Prostate gland (tissue), 2 donors: ENCODE measurements at regions not wholly inside any gene's neighbourhood (a gene's known extent, or its start where the extent isn't known, plus 50 kb on each side); places are given as distances from the start of the nearest gene placed in this dataset.
"Not testable (repeated sequence)": the region's sequence is repeated elsewhere in the genome, so short reads cannot be mapped to it uniquely, and the experiment has no call there.

ENCODE experiments used
- DNase-seq: peaks from one replicate; pipeline ENCODE4 v3.0.0-alpha.2; 2019; ENCODE audit warnings: low spot score
- H3K27ac ChIP-seq, 2 donors: fragments of 200-600 bp; sonication (generic); 2 replicates each; pipeline ENCODE4 v1.5.1; 2017 to 2019
- H3K27me3 ChIP-seq: fragments of 200-600 bp; sonication (generic); replicated peaks from 2 replicates; pipeline ENCODE4 v1.5.1; 2019; ENCODE audit not compliant: insufficient read depth
- H3K36me3 ChIP-seq, 2 donors: fragments of 200-600 bp; sonication (generic); 1 replicate in 1 of 2; 2 replicates in 1 of 2; pipeline versions ENCODE4 v1.5.1 to v1.8.1; 2017 to 2019
- H3K4me1 ChIP-seq: fragments of 200-600 bp; sonication (generic); replicated peaks from 2 replicates; pipeline ENCODE4 v1.5.1; 2019
- H3K4me3 ChIP-seq, 2 donors: fragments of 200-600 bp; sonication (generic); 2 replicates each; pipeline ENCODE4 v1.5.1; 2017 to 2019
- H3K9me3 ChIP-seq: fragments of 200-600 bp; sonication (generic); 2 replicates; pipeline ENCODE4 v1.5.1; 2017
- CTCF ChIP-seq, 4 experiments: fragments of 200-600 bp in 2 of 4; fragments of 450-650 bp in 2 of 4; sonication (generic) in 2 of 4; IDR thresholded peaks; 1 replicate in 3 of 4; 2 replicates in 1 of 4; pipeline ENCODE4 v1.5.1; 2016 to 2019; ENCODE audit warnings: antibody characterized with exemption in 4 of 4, mild to moderate bottlenecking in 2 of 4, moderate library complexity in 2 of 4
- POLR2A ChIP-seq: fragments of 450-650 bp; IDR thresholded peaks from one replicate; pipeline ENCODE4 v1.6.1; 2016; ENCODE audit warnings: antibody characterized with exemption, mild to moderate bottlenecking
- POLR2AphosphoS5 ChIP-seq: sonication (generic); formaldehyde crosslinking; IDR thresholded peaks from one replicate; pipeline ENCODE4 v1.6.1; 2017; ENCODE audit warnings: antibody characterized with exemption
- WGBS: methylation state at CpG from one replicate; pipeline ENCODE4 v1.1.5; 2018; 5-methylcytosine and 5-hydroxymethylcytosine counted together
- intact Hi-C: fragments of 100-400 bp; cut with DNase I; formaldehyde crosslinking; loops from one replicate; pipeline ENCODE4 v1.14.2; 2022

- Histone ChIP-seq H3K4me3 (no peak overlapping the region), H3K4me1 (no peaks in the 10 kb centered on the region), H3K27me3 (no peaks in the 10 kb centered on the region), H3K27ac (no peak overlapping the region), H3K36me3 (no peaks in the 10 kb centered on the region), H3K9me3 (no peaks in the 10 kb centered on the region)
- intact Hi-C loops = no loop called here
- no peak for TF ChIP-seq CTCF (IDR thresholded peaks at IDR 0.05)
- TF ChIP-seq POLR2AphosphoS5 = no peak
- no peak for TF ChIP-seq POLR2A
- no peak for DNase-seq
- WGBS = 95% methylated on average over 3 of the region's 3 CpGs
Measured at GRCh38 chr12:131404705-131405104, 306.2 kb upstream of the SFSWAP start.

- no peak overlapping the region for H3K4me3 ChIP-seq
- H3K36me3 ChIP-seq = no peaks in the 10 kb centered on the region
- no peaks in the 10 kb centered on the region for H3K27me3 ChIP-seq
- H3K27ac ChIP-seq = no peak overlapping the region
- intact Hi-C loops = no loop called here
- H3K9me3 ChIP-seq = no peaks in the 10 kb centered on the region
- no peaks in the 10 kb centered on the region for H3K4me1 ChIP-seq
- DNase-seq = no peak
- no peak for TF ChIP-seq POLR2AphosphoS5
- WGBS = 68% methylated on average over 15 of the region's 15 CpGs
Measured at GRCh38 chr12:131407221-131408035, 303.5 kb upstream of the SFSWAP start.

GRCh38 chr12:131408036-131408365 lies 302.9 kb upstream of the SFSWAP start:
- TF ChIP-seq POLR2A (no peak), POLR2AphosphoS5 (no peak), CTCF (IDR thresholded peaks at IDR 0.05) (no peak)
- Histone ChIP-seq H3K27ac (no peak overlapping the region), H3K4me1 (no peaks in the 10 kb centered on the region), H3K9me3 (no peaks in the 10 kb centered on the region), H3K36me3 (no peaks in the 10 kb centered on the region), H3K4me3 (no peak overlapping the region), H3K27me3 (no peaks in the 10 kb centered on the region)
- WGBS = 91% methylated on average over 6 of the region's 6 CpGs
- intact Hi-C loops = no loop called here
- DNase-seq = no peak

- Histone ChIP-seq H3K9me3 (no peaks in the 10 kb centered on the region), H3K27me3 (no peaks in the 10 kb centered on the region), H3K4me1 (no peaks in the 10 kb centered on the region), H3K36me3 (no peaks in the 10 kb centered on the region), H3K4me3 (no peak overlapping the region), H3K27ac (no peak overlapping the region)
- intact Hi-C loops = no loop called here
- TF ChIP-seq POLR2A (no peak), POLR2AphosphoS5 (no peak), CTCF (IDR thresholded peaks at IDR 0.05) (no peak)
- no peak for DNase-seq
- 72% methylated on average over 5 of the region's 5 CpGs for WGBS
Measured at GRCh38 chr12:131408484-131408883, 302.4 kb upstream of the SFSWAP start.

GRCh38 chr12:131409211-131409610 lies 301.7 kb upstream of the SFSWAP start:
- TF ChIP-seq POLR2A (no peak), CTCF (IDR thresholded peaks at IDR 0.05) (no peak), POLR2AphosphoS5 (no peak)
- Histone ChIP-seq H3K4me3 (no peak overlapping the region), H3K27ac (no peak overlapping the region), H3K4me1 (no peaks in the 10 kb centered on the region), H3K9me3 (no peaks in the 10 kb centered on the region), H3K27me3 (no peaks in the 10 kb centered on the region), H3K36me3 (no peaks in the 10 kb centered on the region)
- DNase-seq = no peak
- intact Hi-C loops = no loop called here
- WGBS = 50% methylated on average over 1 of the region's 1 CpG

- intact Hi-C loops, H3K4me3 ChIP-seq, H3K36me3 ChIP-seq, H3K9me3 ChIP-seq, DNase-seq, H3K27ac ChIP-seq, H3K4me1 ChIP-seq, H3K27me3 ChIP-seq: not testable (repeated sequence)
- 77% methylated on average over 6 of the region's 7 CpGs for WGBS
Measured at GRCh38 chr12:131411827-131412226, 299.1 kb upstream of the SFSWAP start.
